ENCODE measurements at regions not wholly inside any gene's neighbourhood (a gene's known extent, or its start where the extent isn't known, plus 50 kb on each side); places are given as distances from the start of the nearest gene placed in this dataset.

DNA sequence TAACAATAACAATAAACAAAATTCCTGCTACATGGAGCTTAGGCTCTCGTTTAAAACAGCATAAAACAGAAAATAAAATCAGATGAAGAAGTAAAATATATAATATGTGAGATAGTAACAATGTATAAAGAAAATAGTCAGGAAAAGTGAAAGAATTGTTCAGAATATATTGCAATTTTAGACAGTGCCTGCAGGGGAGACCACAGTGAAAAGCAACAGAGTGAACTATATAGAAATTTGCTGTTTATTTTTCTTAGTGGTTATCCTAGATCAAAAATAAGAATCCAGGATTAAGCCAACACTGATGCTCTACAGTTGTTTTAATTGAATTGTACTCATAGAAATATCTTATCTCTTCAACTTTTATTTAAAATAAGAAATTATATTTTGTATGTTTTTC lies 1639.0 kb upstream of the B3GALT2 start:
- Histone ChIP-seq H3K27me3 (ENCODE audit: insufficient read depth, low read length) (no peaks in the 10 kb centered on the region), H3K36me3 (ENCODE audit: insufficient read depth, low read length) (no peaks in the 10 kb centered on the region), H4K20me1 (ENCODE audit: insufficient read depth, low read length) (no peaks in the 10 kb centered on the region), H3K4me1 (ENCODE audit: insufficient read depth, low read length) (no peaks in the 10 kb centered on the region), H3K4me3 (ENCODE audit: insufficient read depth, low read length) (no peak overlapping the region), H3K79me2 (ENCODE audit: insufficient read depth, low read length) (no peaks in the 10 kb centered on the region), H3K9me3 (ENCODE audit: low read depth, low read length) (no peaks in the 10 kb centered on the region), H3K27ac (ENCODE audit: low read depth, low read length) (no peak overlapping the region), H2AFZ (ENCODE audit: low read length) (no peak overlapping the region), H3K4me2 (ENCODE audit: insufficient read depth, low read length) (no peak overlapping the region)
- TF ChIP-seq, protein P1, sequence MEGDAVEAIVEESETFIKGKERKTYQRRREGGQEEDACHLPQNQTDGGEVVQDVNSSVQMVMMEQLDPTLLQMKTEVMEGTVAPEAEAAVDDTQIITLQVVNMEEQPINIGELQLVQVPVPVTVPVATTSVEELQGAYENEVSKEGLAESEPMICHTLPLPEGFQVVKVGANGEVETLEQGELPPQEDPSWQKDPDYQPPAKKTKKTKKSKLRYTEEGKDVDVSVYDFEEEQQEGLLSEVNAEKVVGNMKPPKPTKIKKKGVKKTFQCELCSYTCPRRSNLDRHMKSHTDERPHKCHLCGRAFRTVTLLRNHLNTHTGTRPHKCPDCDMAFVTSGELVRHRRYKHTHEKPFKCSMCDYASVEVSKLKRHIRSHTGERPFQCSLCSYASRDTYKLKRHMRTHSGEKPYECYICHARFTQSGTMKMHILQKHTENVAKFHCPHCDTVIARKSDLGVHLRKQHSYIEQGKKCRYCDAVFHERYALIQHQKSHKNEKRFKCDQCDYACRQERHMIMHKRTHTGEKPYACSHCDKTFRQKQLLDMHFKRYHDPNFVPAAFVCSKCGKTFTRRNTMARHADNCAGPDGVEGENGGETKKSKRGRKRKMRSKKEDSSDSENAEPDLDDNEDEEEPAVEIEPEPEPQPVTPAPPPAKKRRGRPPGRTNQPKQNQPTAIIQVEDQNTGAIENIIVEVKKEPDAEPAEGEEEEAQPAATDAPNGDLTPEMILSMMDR (IDR thresholded peaks at IDR 0.05; ENCODE audit: extremely low read depth, low read depth, low read length) = no peak
- no peak for DNase-seq (ENCODE audit: insufficient read length, low spot score, missing footprints)

- Histone ChIP-seq H3K36me3 (ENCODE audit: insufficient read depth, low read length) (no peaks in the 10 kb centered on the region), H3K79me2 (ENCODE audit: insufficient read depth, low read length) (no peaks in the 10 kb centered on the region), H3K4me3 (ENCODE audit: insufficient read depth, low read length) (no peak overlapping the region), H4K20me1 (ENCODE audit: insufficient read depth, low read length) (no peaks in the 10 kb centered on the region), H3K4me2 (ENCODE audit: insufficient read depth, low read length) (no peak overlapping the region), H3K4me1 (ENCODE audit: insufficient read depth, low read length) (no peaks in the 10 kb centered on the region), H3K27ac (ENCODE audit: low read depth, low read length) (no peak overlapping the region), H2AFZ (ENCODE audit: low read length) (no peak overlapping the region), H3K9me3 (ENCODE audit: low read depth, low read length) (no peaks in the 10 kb centered on the region), H3K27me3 (ENCODE audit: insufficient read depth, low read length) (no peaks in the 10 kb centered on the region)
- DNase-seq (ENCODE audit: insufficient read length, low spot score, missing footprints) = no peak
- TF ChIP-seq, protein P1 (IDR thresholded peaks at IDR 0.05; ENCODE audit: extremely low read depth, low read depth, low read length) = no peak
Observed at GRCh38 chr1:194821091-194821490, 1634.7 kb upstream of the B3GALT2 start.

DNA sequence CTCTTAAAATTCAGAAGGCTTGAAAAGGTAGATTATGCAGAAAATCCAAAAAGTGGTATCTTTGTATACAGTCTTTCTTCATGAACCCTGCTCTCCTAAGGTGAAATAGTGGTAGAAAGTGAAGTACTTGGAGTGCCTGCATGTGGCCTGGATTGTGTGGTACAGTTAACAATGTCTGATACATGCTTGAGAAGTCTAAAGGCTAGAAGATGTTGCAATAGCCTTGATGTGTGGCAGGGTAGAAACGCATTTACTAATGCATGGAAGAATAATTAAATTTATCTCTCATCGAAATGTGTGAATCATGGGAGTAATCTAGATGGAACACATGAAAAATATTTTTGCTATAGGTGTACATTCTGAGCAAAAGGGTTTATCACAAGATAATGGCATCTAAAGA lies 1632.3 kb upstream of the B3GALT2 start:
- Histone ChIP-seq H3K36me3 (ENCODE audit: insufficient read depth, low read length) (no peaks in the 10 kb centered on the region), H4K20me1 (ENCODE audit: insufficient read depth, low read length) (no peaks in the 10 kb centered on the region), H3K79me2 (ENCODE audit: insufficient read depth, low read length) (no peaks in the 10 kb centered on the region), H3K4me1 (ENCODE audit: insufficient read depth, low read length) (no peaks in the 10 kb centered on the region), H2AFZ (ENCODE audit: low read length) (no peak overlapping the region), H3K9me3 (ENCODE audit: low read depth, low read length) (no peaks in the 10 kb centered on the region), H3K27me3 (ENCODE audit: insufficient read depth, low read length) (no peaks in the 10 kb centered on the region), H3K4me3 (ENCODE audit: insufficient read depth, low read length) (no peak overlapping the region), H3K27ac (ENCODE audit: low read depth, low read length) (no peak overlapping the region), H3K4me2 (ENCODE audit: insufficient read depth, low read length) (no peak overlapping the region)
- DNase-seq (ENCODE audit: insufficient read length, low spot score, missing footprints) = no peak
- TF ChIP-seq, protein P1 (IDR thresholded peaks at IDR 0.05; ENCODE audit: extremely low read depth, low read depth, low read length) = no peak

DNA sequence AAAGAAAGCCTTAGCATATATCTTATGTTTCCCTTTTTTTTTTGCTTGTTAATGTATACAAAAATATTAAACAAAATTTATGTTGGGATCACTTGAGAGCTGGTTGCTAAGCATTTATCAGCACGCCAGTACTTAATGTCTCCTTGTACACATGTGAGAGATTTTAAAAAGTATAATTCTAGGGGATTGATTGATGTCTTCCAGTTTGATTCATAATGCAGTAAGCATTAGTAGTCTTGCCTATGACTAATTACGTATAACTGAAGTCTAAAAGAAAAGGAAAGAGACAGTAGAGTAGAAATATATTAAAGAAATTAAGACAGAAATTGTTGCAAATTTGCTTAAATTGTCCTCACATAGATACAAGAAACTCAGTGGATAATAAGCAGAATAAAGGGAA lies 1630.4 kb upstream of the B3GALT2 start:
- H2AFZ ChIP-seq (ENCODE audit: low read length) = no peak overlapping the region
- no peaks in the 10 kb centered on the region for H4K20me1 ChIP-seq (ENCODE audit: insufficient read depth, low read length)
- H3K4me3 ChIP-seq (ENCODE audit: insufficient read depth, low read length) = no peak overlapping the region
- H3K4me2 ChIP-seq (ENCODE audit: insufficient read depth, low read length) = no peak overlapping the region
- H3K27ac ChIP-seq (ENCODE audit: low read depth, low read length) = no peak overlapping the region
- no peak for DNase-seq (ENCODE audit: insufficient read length, low spot score, missing footprints)
- H3K4me1 ChIP-seq (ENCODE audit: insufficient read depth, low read length) = no peaks in the 10 kb centered on the region
- TF ChIP-seq, protein P1 (IDR thresholded peaks at IDR 0.05; ENCODE audit: extremely low read depth, low read depth, low read length) = no peak
- no peaks in the 10 kb centered on the region for H3K79me2 ChIP-seq (ENCODE audit: insufficient read depth, low read length)
- H3K36me3 ChIP-seq (ENCODE audit: insufficient read depth, low read length) = no peaks in the 10 kb centered on the region
- H3K27me3 ChIP-seq (ENCODE audit: insufficient read depth, low read length) = no peaks in the 10 kb centered on the region
- no peaks in the 10 kb centered on the region for H3K9me3 ChIP-seq (ENCODE audit: low read depth, low read length)

All from osteoblast (primary cell).